22Rv1 (cell line): ENCODE measurements at regions not wholly inside any gene's neighbourhood (a gene's known extent, or its start where the extent isn't known, plus 50 kb on each side); places are given as distances from the start of the nearest gene placed in this dataset.

ENCODE experiments used
- CTCF ChIP-seq: fragments of 450-650 bp; IDR thresholded peaks from 2 replicates; pipeline ENCODE4 v1.5.1; 2017; ENCODE audit warnings: mild to moderate bottlenecking
- ZFX ChIP-seq: fragments of 450-650 bp; IDR thresholded peaks from 2 replicates; pipeline ENCODE4 v1.6.1; 2017; ENCODE audit warnings: antibody characterized with exemption, borderline replicate concordance

GRCh38 chr1:68365709-68366382, 83.9 kb downstream of the RPE65 start:
- TF ChIP-seq CTCF (no peak), ZFX (no peak)
